GM21723 (cell line): ENCODE measurements at regions not wholly inside any gene's neighbourhood (a gene's known extent, or its start where the extent isn't known, plus 50 kb on each side); places are given as distances from the start of the nearest gene placed in this dataset.
A peak's percentile ranks its signal among the peaks of the same experiment; 100 is the strongest.
"Not testable (repeated sequence)": the region's sequence is repeated elsewhere in the genome, so short reads cannot be mapped to it uniquely, and the experiment has no call there.

ENCODE experiments used
- ATAC-seq: cut with Tn5 transposase; IDR thresholded peaks from one replicate; pipeline ENCODE4 v1.9.1; 2021; ENCODE audit warnings: mild to moderate bottlenecking, moderate library complexity; ENCODE audit not compliant: unreplicated experiment

GRCh38 chr4:18162453-18162852, 140.9 kb upstream of the LCORL start:
- ATAC-seq = no peak

- not testable (repeated sequence) for ATAC-seq
Observed at GRCh38 chr4:18159117-18159912, 137.8 kb upstream of the LCORL start.

- no peak for ATAC-seq
Observed at GRCh38 chr4:18155067-18156041, 133.8 kb upstream of the LCORL start.

GRCh38 chr4:18138076-18138665, 116.6 kb upstream of the LCORL start:
- no peak for ATAC-seq

GRCh38 chr4:18134111-18134510, 112.6 kb upstream of the LCORL start:
- no peak for ATAC-seq

GRCh38 chr4:18130256-18130655, 108.7 kb upstream of the LCORL start:
- no peak for ATAC-seq

- no peak for ATAC-seq
Observed at GRCh38 chr4:18128241-18128640, 106.7 kb upstream of the LCORL start.

GRCh38 chr4:18127030-18127429, 105.5 kb upstream of the LCORL start:
- ATAC-seq = no peak

- ATAC-seq = no peak
Observed at GRCh38 chr4:18113710-18114331, 92.3 kb upstream of the LCORL start.

GRCh38 chr4:18111081-18111480, 89.5 kb upstream of the LCORL start:
- ATAC-seq = no peak

GRCh38 chr4:18110099-18110498, 88.5 kb upstream of the LCORL start:
- no peak for ATAC-seq

- ATAC-seq = no peak
Observed at GRCh38 chr4:18109676-18110075, 88.1 kb upstream of the LCORL start.

- ATAC-seq = not testable (repeated sequence)
Observed at GRCh38 chr4:18107848-18108528, 86.4 kb upstream of the LCORL start.

- ATAC-seq = no peak
Observed at GRCh38 chr4:18106620-18107019, 85.1 kb upstream of the LCORL start.

GRCh38 chr4:18105030-18106011, 83.8 kb upstream of the LCORL start:
- peak; percentile 82 for ATAC-seq

- ATAC-seq = no peak
Observed at GRCh38 chr4:18103876-18104605, 82.5 kb upstream of the LCORL start.

- no peak for ATAC-seq
Observed at GRCh38 chr4:18100657-18101056, 79.1 kb upstream of the LCORL start.

GRCh38 chr4:18090447-18090846, 68.9 kb upstream of the LCORL start:
- ATAC-seq = not testable (repeated sequence)

- ATAC-seq = no peak
Observed at GRCh38 chr4:18082236-18082635, 60.7 kb upstream of the LCORL start.
